ENCODE measurements at regions not wholly inside any gene's neighbourhood (a gene's known extent, or its start where the extent isn't known, plus 50 kb on each side); places are given as distances from the start of the nearest gene placed in this dataset.
A peak's percentile ranks its signal among the peaks of the same experiment; 100 is the strongest.

DNA sequence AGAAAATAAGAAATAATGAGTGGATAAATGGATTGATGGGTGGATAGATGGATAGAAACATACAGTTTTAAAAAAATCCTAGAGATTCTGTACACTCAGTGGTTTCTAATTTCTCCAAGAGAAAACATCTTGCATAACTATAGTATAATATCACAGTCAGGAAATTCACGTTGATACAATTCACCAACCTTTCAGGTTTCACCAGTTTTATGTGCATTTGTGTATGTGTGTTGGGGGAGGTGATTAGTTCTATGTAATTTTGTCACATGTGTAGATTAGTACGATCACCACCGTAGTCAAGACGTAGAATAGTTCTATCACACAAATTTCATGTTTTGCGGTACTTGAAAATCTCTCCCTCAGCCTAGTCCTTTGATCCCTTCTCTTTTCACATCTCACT lies 288.2 kb upstream of the LRATD1 start:
- no peak for DNase-seq (ENCODE audit: low read depth)

DNA sequence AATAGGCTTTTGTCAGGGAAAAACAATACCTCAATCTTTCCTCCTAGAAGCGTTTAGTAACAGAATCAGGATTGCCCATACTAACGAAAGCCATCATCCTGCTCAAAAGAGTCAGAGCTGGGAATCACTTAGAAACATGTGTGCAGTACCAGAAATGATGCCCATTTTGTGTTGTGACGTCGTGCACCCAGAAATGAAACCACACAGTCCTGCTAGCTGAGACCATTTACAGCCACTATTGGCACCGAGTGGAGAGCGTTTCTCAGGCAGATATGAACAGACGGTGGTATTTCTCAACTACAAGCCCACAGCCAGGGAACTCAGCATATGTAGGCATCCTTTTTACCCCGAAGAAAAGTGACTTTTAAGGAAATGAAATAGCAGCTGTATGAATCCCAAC lies 284.3 kb upstream of the LRATD1 start:
- no peak for DNase-seq (ENCODE audit: low read depth)

DNA sequence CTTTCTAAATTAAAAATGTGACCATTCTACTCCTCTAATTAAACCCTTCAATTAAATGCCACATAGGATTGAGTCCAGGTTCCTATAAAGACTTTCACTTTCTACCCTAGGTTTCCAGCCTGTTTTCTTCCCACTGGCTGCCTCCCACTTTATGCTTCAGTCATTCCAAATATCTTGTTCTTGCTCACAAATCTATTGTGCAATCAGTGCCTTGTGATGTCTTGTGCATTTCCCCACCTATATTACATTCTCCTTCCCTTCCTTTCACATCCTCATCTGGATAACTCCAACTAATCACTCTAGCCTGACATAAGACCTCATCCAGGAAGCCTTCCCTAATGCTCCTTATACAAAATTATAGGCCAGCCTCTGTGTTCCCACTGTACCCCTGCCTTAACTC lies 281.7 kb upstream of the LRATD1 start:
- DNase-seq (ENCODE audit: low read depth): peak; percentile 8

DNA sequence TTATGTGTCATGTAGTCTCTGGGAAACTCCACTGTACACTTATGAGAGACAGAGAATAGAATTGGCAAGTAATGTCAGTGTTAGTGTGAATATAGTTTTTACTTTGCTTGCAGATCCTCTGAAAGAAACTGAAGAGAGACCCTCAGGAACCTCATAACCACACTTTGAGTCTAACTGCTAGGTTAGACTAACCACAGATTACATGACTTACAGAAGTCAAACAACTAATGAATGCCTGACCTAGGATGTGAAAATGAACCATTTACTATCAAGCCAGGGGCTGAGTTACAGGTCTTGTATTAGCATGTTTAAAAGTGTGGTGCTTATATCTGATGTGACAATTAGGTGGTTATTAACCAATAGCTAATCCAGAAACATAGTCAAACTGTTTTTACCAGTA lies 280.4 kb upstream of the LRATD1 start:
- DNase-seq (ENCODE audit: low read depth): no peak

- no peak for DNase-seq (ENCODE audit: low read depth)
Observed at GRCh38 chr2:14354231-14354630, 278.3 kb upstream of the LRATD1 start.

DNA sequence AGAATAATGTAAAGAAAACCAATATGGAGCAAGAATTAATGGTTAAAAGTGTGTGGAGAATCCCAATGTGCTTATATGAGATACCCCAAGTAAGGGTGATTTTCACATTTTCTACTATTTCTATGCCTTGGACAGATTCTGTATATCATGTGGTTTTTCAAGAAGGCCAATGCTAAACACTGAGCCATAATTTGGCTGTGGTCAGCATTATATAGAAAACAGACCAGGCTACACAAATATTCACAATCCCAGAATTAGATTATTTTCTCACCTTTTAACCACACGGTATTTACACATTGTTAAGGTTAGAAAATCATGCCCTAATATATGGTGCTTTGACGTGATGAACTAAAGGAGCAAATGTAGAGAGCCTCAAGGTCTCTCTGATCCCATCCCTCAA lies 277.4 kb upstream of the LRATD1 start:
- DNase-seq (ENCODE audit: low read depth): no peak

DNA sequence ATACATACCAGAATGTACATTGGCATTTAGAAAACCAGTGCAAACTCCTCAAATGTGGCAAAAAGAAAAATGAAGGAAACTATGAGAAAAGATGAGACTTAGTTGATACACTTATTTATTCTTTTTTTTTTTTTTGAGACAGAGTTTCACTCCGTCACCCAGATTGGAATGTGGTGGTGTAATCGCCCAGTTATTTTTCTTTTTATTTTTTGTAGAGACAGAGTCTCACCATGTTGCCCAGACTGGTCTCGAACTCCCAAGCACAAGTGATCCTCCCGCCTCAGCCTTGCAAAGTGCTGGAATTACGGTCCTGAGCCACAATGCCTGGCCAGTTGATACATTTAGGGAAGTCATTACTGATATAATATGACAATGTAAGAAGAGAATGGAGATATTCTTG lies 274.2 kb upstream of the LRATD1 start:
- peak; percentile 31 for DNase-seq (ENCODE audit: low read depth)

DNA sequence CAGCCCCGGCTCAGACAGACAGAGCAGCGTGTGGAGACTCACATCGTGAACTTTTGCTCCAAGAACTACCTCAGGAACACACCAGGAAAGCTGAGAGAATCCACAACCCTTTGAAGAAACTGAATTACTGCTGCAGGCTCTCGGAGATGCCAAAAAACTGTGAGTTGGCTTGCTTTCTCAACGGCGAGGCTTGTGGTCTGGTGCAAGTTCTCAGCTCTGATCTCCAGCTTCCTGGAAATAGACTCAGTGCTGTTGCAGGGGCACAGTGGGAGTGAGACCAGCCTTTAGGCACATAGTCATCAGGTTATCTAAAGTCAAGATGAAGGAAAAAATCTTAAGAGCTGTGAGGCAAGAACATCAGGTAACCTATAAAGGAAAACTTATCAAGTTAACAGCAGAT lies 273.7 kb upstream of the LRATD1 start:
- DNase-seq (ENCODE audit: low read depth): no peak

DNA sequence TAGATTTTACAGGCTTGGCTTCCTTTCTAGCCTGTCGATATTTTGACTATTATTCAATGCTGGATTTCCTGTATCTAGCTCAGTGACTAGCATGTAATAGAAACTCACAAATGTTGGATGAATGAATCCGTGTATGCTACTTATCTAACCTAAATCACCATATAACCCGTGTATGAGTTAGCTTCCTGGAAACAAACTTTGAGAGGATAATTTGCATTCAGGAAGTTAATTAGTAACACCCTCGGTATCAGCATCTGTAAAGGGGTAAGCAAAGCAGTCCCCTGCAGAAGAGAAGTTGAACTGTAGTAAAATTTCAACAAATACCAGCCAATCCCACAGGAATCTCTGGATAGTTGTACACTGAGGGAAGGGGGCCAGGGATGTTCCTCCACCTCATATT lies 269.4 kb upstream of the LRATD1 start:
- DNase-seq (ENCODE audit: low read depth): no peak

DNA sequence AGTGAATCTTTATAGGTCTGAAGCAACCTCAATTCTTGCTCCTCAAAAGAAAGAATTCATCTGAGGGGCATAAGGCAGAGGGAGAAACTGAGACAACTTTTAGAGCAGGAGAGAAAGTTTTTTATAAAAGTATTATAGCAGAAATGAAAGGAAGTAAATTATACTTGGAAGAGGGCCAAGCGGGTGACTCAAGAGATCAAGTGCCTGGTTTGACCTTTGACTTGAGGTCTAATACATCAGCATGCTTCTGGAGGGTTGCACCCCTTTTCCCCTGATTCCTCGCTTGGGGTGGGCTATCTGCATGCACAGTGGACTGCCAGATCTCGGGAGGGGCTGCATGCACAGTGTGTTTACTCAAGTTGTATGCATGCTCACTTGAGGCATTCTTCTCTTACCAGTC lies 268.5 kb upstream of the LRATD1 start:
- DNase-seq (ENCODE audit: low read depth): peak; percentile 4

- no peak for DNase-seq (ENCODE audit: low read depth)
Observed at GRCh38 chr2:14364471-14364870, 268.0 kb upstream of the LRATD1 start.

GRCh38 chr2:14385043-14385442 lies 247.5 kb upstream of the LRATD1 start:
- DNase-seq (ENCODE audit: low read depth): peak; percentile 18

DNA sequence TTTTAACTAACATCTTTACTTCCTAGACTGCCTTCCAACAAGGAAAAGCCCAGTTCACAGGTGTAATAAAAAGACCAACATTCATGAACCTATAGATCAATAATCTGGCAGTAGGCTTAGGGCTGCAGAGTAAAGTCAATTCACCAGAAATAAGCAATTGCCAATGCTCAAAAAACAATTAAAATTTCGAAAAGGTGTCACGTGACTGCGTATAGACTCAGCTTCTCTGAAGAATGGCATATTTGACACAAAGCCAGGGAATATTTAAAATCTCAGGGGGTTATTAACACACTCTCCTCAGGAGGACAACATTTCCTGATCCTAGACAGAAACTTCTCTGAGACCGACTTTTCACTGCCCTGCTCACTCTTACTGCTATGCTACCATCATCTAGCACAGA lies 245.2 kb upstream of the LRATD1 start:
- no peak for DNase-seq (ENCODE audit: low read depth)

DNA sequence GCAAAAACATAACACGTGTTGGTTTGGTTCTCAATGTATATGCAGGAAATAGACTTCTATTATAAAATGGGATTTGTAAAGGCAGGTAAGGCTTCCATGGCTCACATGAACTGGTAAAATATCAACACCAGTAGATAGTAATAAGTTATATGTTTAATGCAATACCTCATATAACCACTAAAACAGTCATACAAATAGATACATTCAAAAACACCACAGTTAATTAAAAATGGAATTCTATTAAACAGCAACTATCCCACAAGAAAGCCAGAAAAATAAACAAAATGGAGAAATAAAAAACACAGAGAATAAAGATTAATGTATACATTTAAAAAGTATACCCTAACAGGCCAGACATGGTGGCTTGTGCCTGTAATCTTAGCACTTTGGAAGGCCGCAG lies 243.8 kb upstream of the LRATD1 start:
- no peak for DNase-seq (ENCODE audit: low read depth)

DNA sequence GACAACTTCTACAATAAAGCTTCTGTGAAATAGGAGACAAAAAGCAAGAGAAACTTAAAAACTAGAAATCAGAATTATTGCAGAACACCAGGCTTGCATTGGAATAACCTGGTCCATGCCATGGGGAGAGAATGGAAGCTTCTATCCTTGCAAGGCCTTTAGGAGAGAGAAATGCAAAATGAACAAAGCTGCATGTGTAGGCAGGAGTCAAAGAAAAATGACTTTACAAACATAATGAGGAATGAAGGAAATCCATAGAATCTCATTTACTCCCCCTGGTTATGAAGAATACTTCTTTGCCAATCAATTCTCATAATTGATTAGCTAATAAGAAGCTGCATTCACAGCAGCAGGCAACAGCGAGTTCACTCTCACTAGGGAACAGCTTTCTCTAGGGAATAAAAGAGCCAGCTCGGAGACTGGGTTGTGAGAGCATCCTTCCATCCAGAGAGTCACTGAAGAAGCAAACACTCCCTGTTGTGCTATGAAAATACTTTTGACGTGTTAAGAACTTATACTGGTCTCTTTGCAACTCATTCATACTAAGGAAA lies 235.9 kb upstream of the LRATD1 start:
- no peak for DNase-seq (ENCODE audit: low read depth)

- no peak for DNase-seq (ENCODE audit: low read depth)
Observed at GRCh38 chr2:14398641-14399040, 233.9 kb upstream of the LRATD1 start.

- no peak for DNase-seq (ENCODE audit: low read depth)
Observed at GRCh38 chr2:14401873-14402272, 230.6 kb upstream of the LRATD1 start.

DNA sequence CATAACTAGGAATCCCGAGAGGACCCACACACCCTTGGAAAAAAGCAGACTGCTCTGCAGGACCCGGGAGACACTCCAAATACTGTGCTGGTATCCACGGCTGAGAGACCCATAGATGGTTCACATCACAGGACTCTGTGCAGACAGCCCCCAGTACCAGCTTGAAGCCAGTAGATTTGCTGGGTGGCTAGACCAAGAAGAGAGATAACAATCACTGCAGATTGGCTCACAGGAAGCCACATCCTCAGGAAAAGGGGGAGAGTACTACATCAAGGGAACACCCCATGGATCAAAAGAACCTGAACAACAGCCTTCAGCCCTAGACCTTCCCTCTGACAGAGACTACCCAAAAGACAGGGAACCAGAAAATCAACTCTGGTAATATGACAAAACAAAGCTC lies 223.8 kb upstream of the LRATD1 start:
- DNase-seq (ENCODE audit: low read depth): no peak

DNA sequence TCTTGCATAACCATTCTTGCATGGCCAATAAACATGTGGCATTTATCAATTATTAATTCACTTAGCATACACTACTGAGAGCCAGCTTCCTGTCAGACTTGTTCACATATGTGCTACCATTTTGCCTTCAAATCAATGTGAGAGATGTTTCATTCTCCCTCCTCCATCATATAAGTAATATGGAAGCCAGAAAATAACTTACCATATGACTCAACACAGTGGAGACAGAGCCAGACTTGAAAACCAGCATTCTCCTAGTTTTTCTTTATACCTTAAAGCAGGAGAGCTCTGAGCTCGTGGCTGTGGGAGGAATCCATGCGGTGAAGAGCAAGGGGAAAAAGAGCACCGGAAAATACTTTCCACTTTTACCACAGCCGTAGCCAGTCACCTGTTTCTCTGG lies 215.0 kb upstream of the LRATD1 start:
- no peak for DNase-seq (ENCODE audit: low read depth)

GRCh38 chr2:14418115-14418514 lies 214.4 kb upstream of the LRATD1 start:
- peak; percentile 33 for DNase-seq (ENCODE audit: low read depth)

GRCh38 chr2:14420851-14421250 lies 211.7 kb upstream of the LRATD1 start:
- peak; percentile 68 for DNase-seq (ENCODE audit: low read depth)

GRCh38 chr2:14422426-14422825 lies 210.1 kb upstream of the LRATD1 start:
- peak; percentile 83 for DNase-seq (ENCODE audit: low read depth)

DNA sequence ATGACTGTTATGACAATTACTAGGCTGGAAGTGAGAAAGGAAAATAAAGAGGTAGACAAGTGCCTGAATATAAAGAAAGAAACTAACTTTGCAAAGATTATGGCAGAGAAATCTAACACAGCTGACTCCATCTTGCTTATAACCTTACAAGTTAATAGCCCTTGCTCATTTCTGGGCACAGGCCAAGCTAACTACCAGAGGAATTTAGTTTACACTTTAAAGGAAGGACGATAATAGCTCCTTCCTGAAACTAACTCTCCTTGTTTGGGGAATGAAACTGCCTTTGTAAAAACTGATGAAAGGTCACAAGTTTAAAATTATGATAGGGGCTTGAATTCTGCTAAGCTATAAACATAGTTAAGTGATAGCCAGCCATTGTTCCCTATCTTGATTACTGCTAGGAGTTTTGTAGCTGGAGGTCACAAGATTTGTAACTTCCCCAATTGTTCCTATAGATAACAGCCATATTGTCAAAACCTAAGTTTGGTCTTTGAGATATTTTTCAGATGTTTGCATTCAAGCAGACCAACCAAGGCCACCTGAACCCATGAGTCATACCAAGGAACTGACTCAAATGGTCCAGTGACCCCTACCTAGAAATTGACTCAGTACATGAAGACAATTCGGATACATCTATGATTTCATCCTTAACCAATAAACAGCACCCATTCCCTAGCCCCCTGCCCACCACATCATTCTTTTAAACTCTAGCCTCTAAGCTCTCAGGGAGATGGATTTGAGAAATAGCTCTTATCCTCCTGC lies 209.2 kb upstream of the LRATD1 start:
- DNase-seq (ENCODE audit: low read depth): peak; percentile 21

All from ELR (cell line).